SH-SY5Y (cell line): ENCODE measurements at regions not wholly inside any gene's neighbourhood (a gene's known extent, or its start where the extent isn't known, plus 50 kb on each side); places are given as distances from the start of the nearest gene placed in this dataset.

Source experiments
- GATA2 ChIP-seq: IDR thresholded peaks from 2 replicates; pipeline ENCODE4 v1.6.1; 2011; ENCODE audit warnings: mild to moderate bottlenecking, low read depth, low read length
- GATA3 ChIP-seq: IDR thresholded peaks from 2 replicates; pipeline ENCODE4 v1.6.1; 2011; ENCODE audit warnings: low read depth, mild to moderate bottlenecking, low read length, moderate library complexity

DNA sequence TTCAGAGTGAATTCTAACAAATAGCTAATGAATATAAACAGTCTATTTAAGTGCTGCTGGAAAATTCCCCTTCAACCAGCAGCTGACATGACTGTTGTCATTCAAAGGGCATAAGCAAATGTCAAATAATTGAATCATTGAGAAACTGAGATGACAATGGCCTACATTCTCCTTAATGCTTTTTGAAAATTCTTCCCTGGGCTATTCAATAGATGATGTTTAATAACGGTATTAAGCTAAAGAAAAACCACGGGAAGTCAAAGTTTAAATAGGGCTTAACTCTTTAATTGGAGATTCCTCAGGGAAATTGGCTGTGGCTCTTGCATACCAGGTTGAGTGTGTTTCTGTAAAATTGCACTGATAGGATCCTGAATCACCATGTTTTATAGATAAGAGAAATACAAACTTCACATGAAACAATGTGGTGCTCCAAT is 77.0 kb downstream of the ARL4A start:
- TF ChIP-seq GATA2 (no peak), GATA3 (no peak)
